ENCODE measurements at regions not wholly inside any gene's neighbourhood (a gene's known extent, or its start where the extent isn't known, plus 50 kb on each side); places are given as distances from the start of the nearest gene placed in this dataset.

DNA sequence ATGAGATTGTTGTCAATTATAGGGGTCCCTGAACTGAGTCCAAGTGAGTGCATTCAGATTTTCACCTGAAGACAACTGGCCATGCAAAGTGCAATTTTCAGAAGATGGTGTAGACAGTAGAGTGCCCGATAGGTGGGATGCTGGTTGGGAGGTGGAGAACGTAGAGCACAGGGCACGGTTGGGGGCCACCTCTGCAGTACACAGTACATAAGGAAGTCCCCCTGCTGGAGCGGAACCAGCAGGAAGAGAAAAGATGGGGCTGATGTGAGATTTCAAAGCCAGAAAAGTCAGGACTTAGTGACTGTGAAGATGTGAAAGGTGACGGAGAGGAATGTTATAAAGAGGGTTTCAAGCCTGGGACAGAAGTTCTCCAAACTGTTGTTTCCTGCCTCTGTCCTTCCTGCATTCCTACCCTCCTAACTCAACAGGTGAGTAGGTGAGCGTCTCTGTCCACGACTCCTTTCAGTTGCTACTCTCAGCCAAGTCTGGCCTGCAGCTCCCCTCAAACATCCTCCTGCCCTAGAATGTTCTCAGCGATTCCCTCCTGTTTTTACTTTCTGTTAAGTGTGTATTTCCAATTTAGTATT is 330.8 kb downstream of the PRL start:
- no peaks in the 10 kb centered on the region for H3K36me3 ChIP-seq (ENCODE audit: control insufficient read depth, insufficient read depth, low read length)
- no peaks in the 10 kb centered on the region for H3K9me1 ChIP-seq (ENCODE audit: insufficient read depth, low read length)
- no TSS peak for BruUV-seq (replicated peaks)
- no peak overlapping the region for H3K56ac ChIP-seq (ENCODE audit: extremely low read depth, insufficient read depth, low read length)
- no peaks in the 10 kb centered on the region for H4K20me1 ChIP-seq (ENCODE audit: insufficient read depth, low read length)
- H4K91ac ChIP-seq (ENCODE audit: insufficient read depth, low read depth, low read length): no peak overlapping the region
- no peaks in the 10 kb centered on the region for H3K27me3 ChIP-seq (ENCODE audit: control insufficient read depth, insufficient read depth, low read length)
- in situ Hi-C loops (cut with MboI; ENCODE audit: low sequenced_read_pairs): no loop called here
- dilution Hi-C loops (cut with HindIII; ENCODE audit: low sequenced_read_pairs, unreplicated experiment): no loop called here
- H4K8ac ChIP-seq (ENCODE audit: low read depth in 2 of 2, low read length in 2 of 2): no peak overlapping the region
- H3K23ac ChIP-seq (ENCODE audit: low read depth, low read length): no peak overlapping the region
- H3K4me2 ChIP-seq (ENCODE audit: low read depth, low read length): no peak overlapping the region
- no peak overlapping the region for H3K14ac ChIP-seq (replicated peaks; ENCODE audit: low read depth, low read length)
- H2BK5ac ChIP-seq (ENCODE audit: low read depth, low read length, poor library complexity, severe bottlenecking): no peak overlapping the region
- H3K9ac ChIP-seq (ENCODE audit: low read depth, low read length): no peak overlapping the region
- H4K5ac ChIP-seq (ENCODE audit: low read depth, low read length): no peak overlapping the region
- no peak overlapping the region for H3K27ac ChIP-seq (ENCODE audit: insufficient read depth, low read length)
- no peak overlapping the region for H2AK5ac ChIP-seq (ENCODE audit: low read depth, low read length)
- H3K79me1 ChIP-seq (ENCODE audit: low read depth in 1 of 2, low read length in 2 of 2): no peaks in the 10 kb centered on the region
- ATAC-seq (ENCODE audit: low read depth) (no peak), DNase-seq (no peak)
- H2BK20ac ChIP-seq (ENCODE audit: low read depth, low read length): no peak overlapping the region
- no peak overlapping the region for H2AFZ ChIP-seq (replicated peaks; ENCODE audit: low read length, poor library complexity)
- 100% methylated on average over 2 of the region's 8 CpGs; no CpG with 5 or more reads in 1 of the 2 experiments for WGBS, 2 experiments (ENCODE audit: extremely low coverage in 2 of 2, insufficient read length in 1 of 2)
- CTCF ChIA-PET: no interaction called here
- no peak overlapping the region for H3K4me3 ChIP-seq (ENCODE audit: insufficient read depth, low read depth, low read length)
- H3K4me1 ChIP-seq (ENCODE audit: control insufficient read depth, insufficient read depth, low read length): no peaks in the 10 kb centered on the region
- POLR2A ChIA-PET (ENCODE audit: unreplicated experiment): no interaction called here
- intact Hi-C loops (cut with micrococcal nuclease): no loop called here
- H2BK120ac ChIP-seq (ENCODE audit: low read depth, low read length): no peak overlapping the region
- H2AK9ac ChIP-seq (replicated peaks; ENCODE audit: low read depth, low read length, poor library complexity): no peak overlapping the region
- no peaks in the 10 kb centered on the region for H3K9me3 ChIP-seq (ENCODE audit: control insufficient read depth, insufficient read depth, low read length)
- no peak overlapping the region for H3K18ac ChIP-seq (ENCODE audit: low read depth, low read length)
- TF ChIP-seq BHLHE40 (IDR thresholded peaks at IDR 0.05; ENCODE audit: low read depth, low read length): no peak
- no peak for TF ChIP-seq SMC3 (IDR thresholded peaks at IDR 0.05; ENCODE audit: low read depth, low read length)
- TF ChIP-seq, protein P1, sequence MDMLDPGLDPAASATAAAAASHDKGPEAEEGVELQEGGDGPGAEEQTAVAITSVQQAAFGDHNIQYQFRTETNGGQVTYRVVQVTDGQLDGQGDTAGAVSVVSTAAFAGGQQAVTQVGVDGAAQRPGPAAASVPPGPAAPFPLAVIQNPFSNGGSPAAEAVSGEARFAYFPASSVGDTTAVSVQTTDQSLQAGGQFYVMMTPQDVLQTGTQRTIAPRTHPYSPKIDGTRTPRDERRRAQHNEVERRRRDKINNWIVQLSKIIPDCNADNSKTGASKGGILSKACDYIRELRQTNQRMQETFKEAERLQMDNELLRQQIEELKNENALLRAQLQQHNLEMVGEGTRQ (IDR thresholded peaks at IDR 0.05; ENCODE audit: low read depth, low read length): no peak
- no peak for TF ChIP-seq RAD21 (IDR thresholded peaks at IDR 0.05; ENCODE audit: low read length)
- TF ChIP-seq MAZ (IDR thresholded peaks at IDR 0.05; ENCODE audit: borderline replicate concordance, low read depth, low read length): no peak
- TF ChIP-seq MAFK (IDR thresholded peaks at IDR 0.05; ENCODE audit: low read depth, low read length): no peak
- no peak overlapping the region for H3K4ac ChIP-seq (ENCODE audit: low read depth, low read length)
- H2BK15ac ChIP-seq (ENCODE audit: low read depth, low read length): no peak overlapping the region
